Activated CD8-positive, alpha-beta memory T cell treated with anti-CD3 and anti-CD28 coated beads, Interleukin-2, amount 50 U/mL, for 1 hour (primary cell): ENCODE measurements at regions not wholly inside any gene's neighbourhood (a gene's known extent, or its start where the extent isn't known, plus 50 kb on each side); places are given as distances from the start of the nearest gene placed in this dataset.
"Not testable (repeated sequence)": the region's sequence is repeated elsewhere in the genome, so short reads cannot be mapped to it uniquely, and the experiment has no call there.

ENCODE experiments used
- DNase-seq: peaks from one replicate; pipeline ENCODE4 v3.0.0-alpha.2; 2020; ENCODE audit errors: extremely low read depth

- not testable (repeated sequence) for DNase-seq
Observed at GRCh38 chr14:105734241-105734640, 207.9 kb downstream of the TMEM121 start.

GRCh38 chr14:105736331-105736730, 209.9 kb downstream of the TMEM121 start:
- DNase-seq = not testable (repeated sequence)

- DNase-seq = no peak
Observed at GRCh38 chr14:105737504-105738246, 211.3 kb downstream of the TMEM121 start.

- DNase-seq = no peak
Observed at GRCh38 chr14:105738638-105739037, 212.3 kb downstream of the TMEM121 start.

DNA sequence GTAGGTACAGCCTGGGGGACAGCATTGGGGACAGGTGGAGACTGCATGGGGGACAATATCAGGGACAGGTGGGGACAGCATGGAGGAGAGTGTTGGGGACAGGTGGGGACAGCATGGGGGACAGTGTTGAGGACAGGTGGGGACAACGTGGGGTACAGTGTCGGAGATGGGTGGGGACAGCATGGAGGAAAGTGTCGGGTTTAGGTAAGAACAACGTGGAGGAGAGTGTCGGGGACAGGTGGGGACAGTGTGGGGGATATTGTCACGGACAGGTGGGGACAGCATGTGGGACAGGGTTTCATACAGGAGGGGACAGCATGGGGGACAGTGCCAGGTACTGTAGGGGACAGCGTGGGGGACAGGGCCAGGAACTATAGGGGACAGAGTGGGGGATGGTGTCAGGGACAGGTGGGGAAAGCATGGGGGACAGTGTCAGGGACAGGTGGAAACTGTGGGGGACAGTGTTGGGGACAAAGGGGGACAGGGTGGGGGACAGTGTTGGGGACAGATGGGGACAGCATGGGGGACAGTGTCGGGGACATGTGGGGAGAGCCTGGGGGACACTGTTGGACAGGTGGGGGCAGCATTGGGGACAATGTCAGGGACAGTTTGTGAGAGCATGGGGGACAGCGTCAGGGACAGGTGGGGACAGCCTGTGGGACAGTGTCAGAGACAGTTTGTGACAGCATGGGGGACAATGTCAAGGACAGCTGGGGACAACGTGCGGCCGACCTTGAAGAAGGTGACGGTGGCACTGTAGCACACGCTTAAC, 213.1 kb downstream of the TMEM121 start:
- DNase-seq = no peak

DNA sequence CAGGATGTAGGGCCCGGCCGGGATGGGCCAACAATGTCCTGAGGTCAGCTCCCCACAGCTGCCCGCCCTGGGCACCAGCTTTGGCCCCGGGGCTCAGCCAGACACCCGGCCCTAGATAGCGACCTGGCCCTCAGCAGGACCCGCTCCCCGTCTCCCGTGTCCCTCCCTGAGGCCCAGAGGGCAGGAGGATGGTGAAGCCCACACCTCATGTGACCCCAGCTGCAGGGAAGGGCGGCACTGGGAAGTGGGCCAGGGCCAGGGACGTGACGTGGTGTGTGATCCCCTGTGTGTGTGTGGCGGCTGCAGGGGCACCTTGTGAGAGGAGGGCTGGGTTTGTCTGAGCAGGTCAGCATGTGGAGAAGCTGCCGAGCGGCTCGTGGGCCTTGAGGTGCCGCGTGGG, 213.9 kb downstream of the TMEM121 start:
- DNase-seq = not testable (repeated sequence)

GRCh38 chr14:105740961-105741360, 214.6 kb downstream of the TMEM121 start:
- DNase-seq = not testable (repeated sequence)

- not testable (repeated sequence) for DNase-seq
Observed at GRCh38 chr14:105741707-105742530, 215.5 kb downstream of the TMEM121 start.

DNA sequence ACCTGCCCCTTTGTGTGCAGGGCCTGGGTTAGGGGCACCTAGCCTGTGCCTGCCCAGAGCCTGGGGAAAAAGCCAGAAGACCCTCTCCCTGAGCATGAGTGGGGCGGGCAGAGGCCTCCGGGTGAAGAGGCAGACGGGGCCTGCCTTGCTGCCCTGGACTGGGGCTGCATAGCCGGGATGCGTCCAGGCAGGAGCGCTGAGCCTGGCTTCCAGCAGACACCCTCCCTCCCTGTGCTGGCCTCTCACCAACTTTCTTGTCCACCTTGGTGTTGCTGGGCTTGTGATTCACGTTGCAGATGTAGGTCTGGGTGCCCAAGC, 216.1 kb downstream of the TMEM121 start:
- DNase-seq = no peak

DNA sequence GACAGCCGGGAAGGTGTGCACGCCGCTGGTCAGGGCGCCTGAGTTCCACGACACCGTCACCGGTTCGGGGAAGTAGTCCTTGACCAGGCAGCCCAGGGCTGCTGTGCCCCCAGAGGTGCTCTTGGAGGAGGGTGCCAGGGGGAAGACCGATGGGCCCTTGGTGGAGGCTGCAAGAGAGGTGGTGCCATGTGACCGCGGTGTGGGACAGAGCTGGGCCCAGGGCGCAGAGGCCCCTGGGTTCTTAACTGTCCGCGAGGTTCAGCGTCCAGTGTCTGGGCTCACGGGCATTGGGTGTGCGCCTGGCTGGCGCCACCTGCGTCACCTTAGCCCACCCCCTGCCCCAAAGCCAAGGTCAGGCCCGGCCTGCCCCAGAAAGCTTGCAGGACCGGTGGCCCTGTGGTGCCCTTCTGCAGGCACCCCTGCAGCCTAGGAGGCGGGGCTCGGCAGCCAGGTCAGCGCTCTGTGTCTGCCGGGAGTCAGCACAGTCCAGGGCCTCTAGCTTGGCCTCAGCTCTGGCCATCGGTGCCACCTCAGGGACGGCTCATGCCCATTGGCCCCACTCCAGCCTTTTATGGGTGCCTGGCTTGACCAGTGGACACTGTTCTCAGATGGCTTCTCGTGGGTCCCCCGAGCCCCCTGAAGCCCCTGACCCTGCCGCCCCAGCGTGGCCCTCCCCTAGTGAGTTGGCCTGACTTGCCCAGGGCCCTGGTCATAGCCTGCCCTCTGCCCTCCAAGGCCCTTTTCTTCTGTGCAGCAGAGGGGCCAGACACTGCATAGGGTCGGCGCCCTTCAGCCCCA, 216.7 kb downstream of the TMEM121 start:
- DNase-seq = not testable (repeated sequence)

DNA sequence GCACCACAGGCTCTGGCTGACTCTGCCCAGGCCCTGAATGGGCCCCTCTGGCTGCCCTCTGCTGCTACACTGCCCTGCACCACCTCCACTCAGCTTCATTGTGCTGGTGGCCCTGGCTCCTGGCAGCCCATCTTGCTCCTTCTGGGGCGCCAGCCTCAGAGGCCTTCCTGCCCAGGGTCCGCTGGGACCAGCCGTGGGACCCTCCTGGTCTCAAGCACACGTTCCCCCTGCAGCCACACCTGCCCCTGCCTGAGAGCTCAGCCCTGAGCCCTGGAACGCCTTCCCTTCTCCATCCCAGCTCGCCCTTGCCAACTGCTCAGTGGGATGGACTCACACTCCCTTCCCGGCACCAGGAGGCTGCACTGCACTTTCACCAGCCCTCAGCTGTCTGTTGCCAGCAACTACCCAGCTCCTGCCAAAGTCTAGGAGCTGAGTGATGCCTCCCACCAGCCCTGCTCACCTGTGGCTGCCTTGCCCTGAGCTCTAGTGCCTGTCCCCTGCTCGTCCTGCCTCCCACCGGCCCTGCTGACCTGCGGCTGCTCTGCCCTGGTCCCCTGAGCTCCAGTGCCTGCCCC, 217.9 kb downstream of the TMEM121 start:
- not testable (repeated sequence) for DNase-seq

DNA sequence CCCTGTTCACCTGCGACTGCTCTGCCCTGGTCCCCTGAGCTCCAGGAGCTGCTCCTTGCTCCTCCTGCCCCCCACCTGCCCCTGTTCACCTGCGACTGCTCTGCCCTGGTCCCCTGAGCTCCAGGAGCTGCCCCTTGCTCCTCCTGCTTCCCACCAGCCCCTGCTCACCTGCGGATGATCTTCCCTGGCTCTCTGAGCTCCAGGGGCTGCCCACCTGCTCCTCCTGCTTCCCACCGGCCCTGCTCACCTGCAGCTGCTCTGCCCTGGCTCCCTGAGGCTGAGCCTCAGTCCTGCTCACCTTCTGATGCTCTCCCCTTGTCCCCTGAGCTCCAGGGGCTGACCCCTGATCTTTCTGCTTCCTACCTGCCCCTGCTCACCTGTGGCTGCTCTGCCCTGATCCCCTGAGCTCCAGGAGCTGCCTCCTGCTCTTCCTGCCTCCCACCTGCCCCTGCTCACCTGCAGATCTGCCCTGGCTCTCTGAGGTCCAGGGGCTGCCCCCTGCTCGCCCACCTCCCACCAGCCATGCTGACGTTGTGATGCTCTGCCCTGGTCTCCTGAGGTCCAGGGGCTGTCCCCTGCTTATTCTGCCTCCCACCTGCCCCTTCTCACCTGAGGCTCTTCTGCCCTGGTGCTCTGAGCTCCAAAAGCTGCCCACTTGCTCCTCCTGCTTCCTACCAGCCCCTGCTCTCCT, 219.2 kb downstream of the TMEM121 start:
- DNase-seq = no peak

- no peak for DNase-seq
Observed at GRCh38 chr14:105746124-105746514, 219.7 kb downstream of the TMEM121 start.

DNA sequence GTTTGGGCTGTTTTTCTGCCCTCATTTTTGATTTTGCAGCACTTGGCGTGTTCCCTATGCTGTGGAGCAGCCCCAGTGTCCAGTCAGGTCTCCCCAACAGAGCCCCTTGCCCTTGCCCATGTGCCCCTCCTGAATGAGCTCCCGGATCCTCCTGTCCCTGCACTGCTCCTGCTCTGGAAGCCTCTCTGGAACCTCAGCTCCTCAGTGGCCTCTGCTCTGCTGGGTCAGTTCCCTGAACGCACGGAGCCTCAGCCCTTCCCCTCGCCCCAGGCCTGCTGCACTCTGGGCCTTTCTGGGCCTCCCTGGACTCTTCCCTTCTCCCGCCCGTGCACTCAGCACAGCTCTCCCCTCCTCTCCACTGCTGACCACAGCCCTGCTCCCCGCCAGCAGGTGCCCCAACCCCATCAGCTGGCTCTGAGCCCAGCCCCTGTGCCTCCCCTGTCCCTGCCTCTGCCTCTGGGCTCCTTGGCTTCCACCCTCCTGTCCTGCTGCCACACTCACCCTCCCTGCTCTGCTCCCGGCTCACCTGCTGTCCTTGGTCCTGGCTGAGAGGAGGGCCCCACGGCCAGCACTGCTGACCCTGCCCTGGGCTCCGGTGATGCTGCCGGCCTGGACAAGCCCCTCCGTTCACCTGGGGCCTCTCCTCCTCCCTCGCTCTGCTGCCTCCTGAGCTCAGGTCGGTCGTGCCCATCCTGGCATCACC, 220.6 kb downstream of the TMEM121 start:
- not testable (repeated sequence) for DNase-seq

GRCh38 chr14:105747503-105748203, 221.3 kb downstream of the TMEM121 start:
- not testable (repeated sequence) for DNase-seq

DNA sequence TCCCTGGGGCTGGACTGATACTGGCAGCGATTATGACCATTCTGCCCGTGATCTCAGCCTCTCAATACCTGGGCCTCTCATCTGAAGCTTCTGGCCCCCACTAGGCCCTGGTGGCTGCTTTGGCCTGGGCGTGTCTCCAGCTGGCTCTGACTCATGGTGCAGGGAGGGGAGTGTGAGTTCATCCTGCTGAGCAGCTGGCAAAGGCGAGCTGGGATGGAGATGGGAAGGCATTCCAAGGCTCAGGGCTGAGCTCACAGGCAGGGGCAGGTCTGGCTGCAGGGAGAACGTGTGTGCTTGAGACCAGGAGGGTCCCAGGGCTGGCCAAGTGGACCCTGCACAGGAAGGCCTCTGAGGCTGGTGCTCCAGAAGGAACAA, 221.8 kb downstream of the TMEM121 start:
- no peak for DNase-seq

DNA sequence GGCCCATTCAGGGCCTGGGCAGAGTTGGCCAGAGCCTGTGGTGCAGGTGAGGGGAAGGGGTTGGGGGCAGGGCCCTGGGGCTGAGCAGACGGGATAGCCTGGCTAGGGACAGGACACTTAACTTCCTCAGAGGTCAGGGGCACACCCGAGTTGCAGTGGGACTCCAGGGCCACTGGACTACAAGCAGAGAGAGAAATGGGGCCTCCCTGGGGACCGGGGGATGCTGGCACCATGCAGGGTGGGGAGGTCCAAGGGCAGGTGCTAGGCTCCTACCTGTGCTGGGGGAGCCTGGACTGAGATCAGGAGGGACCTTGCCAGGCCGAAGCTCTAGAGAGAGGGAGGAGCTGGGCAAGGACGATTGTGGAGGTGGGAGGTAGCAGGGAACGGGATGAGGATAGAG, 222.3 kb downstream of the TMEM121 start:
- DNase-seq = not testable (repeated sequence)

DNA sequence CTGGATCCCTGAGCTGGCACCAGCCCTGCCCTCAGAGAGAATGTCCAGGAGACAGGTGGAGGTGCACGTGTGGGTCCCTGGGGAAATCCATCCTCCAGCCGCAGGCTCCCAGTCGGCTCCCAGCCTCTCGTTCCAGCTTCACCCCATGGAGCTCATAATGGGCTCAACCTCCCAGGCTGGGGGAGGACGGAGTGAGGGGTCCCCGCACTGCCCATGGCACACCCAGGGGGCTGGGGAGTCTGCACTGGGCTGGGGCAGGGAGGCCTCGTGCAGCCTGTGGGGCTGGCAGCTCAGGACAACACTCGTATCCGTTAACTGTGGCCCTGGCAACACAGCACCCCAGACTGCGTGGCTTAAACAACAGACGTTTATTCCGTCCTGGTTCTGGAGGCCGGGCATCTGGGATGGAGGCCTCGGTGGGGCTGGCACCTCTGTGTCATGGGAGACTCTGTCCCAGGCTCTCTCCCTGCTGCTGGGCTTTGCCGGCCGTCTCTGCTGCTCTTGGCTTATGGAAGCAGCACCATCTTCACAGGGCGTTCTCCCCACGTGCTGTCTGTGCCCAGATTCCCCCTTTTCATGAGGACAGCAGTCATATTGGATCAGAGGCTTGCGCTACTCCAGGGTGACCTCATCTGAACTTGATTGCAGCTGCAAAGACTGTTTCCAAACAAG, 223.6 kb downstream of the TMEM121 start:
- DNase-seq = not testable (repeated sequence)

- DNase-seq = not testable (repeated sequence)
Observed at GRCh38 chr14:105751291-105751751, 224.9 kb downstream of the TMEM121 start.
